ENCODE measurements at regions not wholly inside any gene's neighbourhood (a gene's known extent, or its start where the extent isn't known, plus 50 kb on each side); places are given as distances from the start of the nearest gene placed in this dataset.
"Not testable (repeated sequence)": the region's sequence is repeated elsewhere in the genome, so short reads cannot be mapped to it uniquely, and the experiment has no call there.

GRCh38 chr4:103499094-103499493 lies 220.7 kb downstream of the TACR3 start:
- no CpG with 5 or more reads among the region's 2 CpGs for WGBS (ENCODE audit: insufficient coverage)
- no peaks in the 10 kb centered on the region for H3K36me3 ChIP-seq (ENCODE audit: control insufficient read depth, insufficient read depth, low read length)
- no peaks in the 10 kb centered on the region for H3K4me1 ChIP-seq (ENCODE audit: control insufficient read depth, insufficient read depth, low read length)
- H3K9me3 ChIP-seq (ENCODE audit: control insufficient read depth, insufficient read depth, low read length), result no peaks in the 10 kb centered on the region
- H3K27me3 ChIP-seq (ENCODE audit: control insufficient read depth, insufficient read depth, low read length), result no peaks in the 10 kb centered on the region
- H3K27ac ChIP-seq (ENCODE audit: low read depth, low read length), result no peak overlapping the region
- H3K4me3 ChIP-seq (ENCODE audit: low read depth, low read length), result no peak overlapping the region
- no peak for DNase-seq (ENCODE audit: low read depth in 4 of 6, low spot score in 6 of 6)

DNA sequence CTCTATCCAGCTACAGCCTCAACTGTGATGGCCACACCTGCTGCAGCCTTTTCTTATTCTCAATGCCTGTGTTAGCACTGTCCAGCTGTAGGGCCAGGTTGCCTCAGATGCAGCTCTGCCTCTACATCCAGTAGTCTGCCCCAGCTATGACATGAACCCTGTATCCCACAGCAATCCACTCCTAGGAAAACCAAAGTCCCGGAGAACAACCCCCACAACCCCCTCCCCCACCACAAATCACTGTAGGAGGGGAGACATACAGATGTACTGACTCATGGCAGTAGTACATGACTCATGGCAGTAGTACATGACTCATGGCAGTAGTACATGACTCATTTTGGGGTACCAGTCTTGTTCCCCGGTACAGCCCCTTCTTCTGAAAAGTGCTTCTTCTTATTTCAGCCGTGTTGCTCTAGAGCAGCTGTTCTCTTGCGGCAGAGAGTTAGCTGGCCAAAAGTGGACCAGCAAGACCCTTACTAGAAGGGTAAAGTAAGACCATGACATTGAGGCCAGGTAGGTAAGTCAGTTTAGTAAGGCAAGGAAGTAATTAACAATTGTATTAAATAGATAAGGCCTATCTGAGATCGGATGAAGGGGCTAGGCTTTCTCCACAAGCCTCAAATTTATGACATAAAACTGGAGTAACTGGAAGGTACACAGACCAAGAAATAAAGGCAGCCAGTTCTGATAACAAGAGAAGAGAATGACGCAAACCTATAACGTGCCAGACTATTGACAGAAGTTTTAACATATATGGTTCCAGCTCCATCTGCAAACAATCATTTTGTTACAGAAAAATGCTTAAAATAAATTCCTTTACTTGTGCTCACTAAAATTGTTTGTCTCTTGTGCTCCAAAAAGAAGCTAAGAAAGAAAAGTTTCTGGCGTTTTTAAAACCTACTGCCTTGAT lies 221.4 kb downstream of the TACR3 start:
- WGBS (ENCODE audit: insufficient coverage), result 95% methylated on average over 3 of the region's 8 CpGs
- Histone ChIP-seq H3K27ac (ENCODE audit: low read depth, low read length) (no peak overlapping the region), H3K4me1 (ENCODE audit: control insufficient read depth, insufficient read depth, low read length) (no peaks in the 10 kb centered on the region), H3K4me3 (ENCODE audit: low read depth, low read length) (no peak overlapping the region), H3K9me3 (ENCODE audit: control insufficient read depth, insufficient read depth, low read length) (no peaks in the 10 kb centered on the region), H3K27me3 (ENCODE audit: control insufficient read depth, insufficient read depth, low read length) (no peaks in the 10 kb centered on the region), H3K36me3 (ENCODE audit: control insufficient read depth, insufficient read depth, low read length) (no peaks in the 10 kb centered on the region)
- no peak for DNase-seq (ENCODE audit: low read depth in 4 of 6, low spot score in 6 of 6)

GRCh38 chr4:103497692-103498091 lies 222.1 kb downstream of the TACR3 start:
- H3K27ac ChIP-seq (ENCODE audit: low read depth, low read length), result no peak overlapping the region
- no peaks in the 10 kb centered on the region for H3K9me3 ChIP-seq (ENCODE audit: control insufficient read depth, insufficient read depth, low read length)
- H3K4me3 ChIP-seq (ENCODE audit: low read depth, low read length), result no peak overlapping the region
- no peaks in the 10 kb centered on the region for H3K4me1 ChIP-seq (ENCODE audit: control insufficient read depth, insufficient read depth, low read length)
- DNase-seq (ENCODE audit: low read depth in 4 of 6, low spot score in 6 of 6), result no peak
- WGBS (ENCODE audit: insufficient coverage), result no CpG with 5 or more reads among the region's 1 CpG
- H3K36me3 ChIP-seq (ENCODE audit: control insufficient read depth, insufficient read depth, low read length), result no peaks in the 10 kb centered on the region
- H3K27me3 ChIP-seq (ENCODE audit: control insufficient read depth, insufficient read depth, low read length), result no peaks in the 10 kb centered on the region

GRCh38 chr4:103496800-103497199 lies 223.0 kb downstream of the TACR3 start:
- Histone ChIP-seq H3K4me3 (ENCODE audit: low read depth, low read length) (no peak overlapping the region), H3K4me1 (ENCODE audit: control insufficient read depth, insufficient read depth, low read length) (no peaks in the 10 kb centered on the region), H3K9me3 (ENCODE audit: control insufficient read depth, insufficient read depth, low read length) (no peaks in the 10 kb centered on the region), H3K36me3 (ENCODE audit: control insufficient read depth, insufficient read depth, low read length) (no peaks in the 10 kb centered on the region), H3K27ac (ENCODE audit: low read depth, low read length) (no peak overlapping the region), H3K27me3 (ENCODE audit: control insufficient read depth, insufficient read depth, low read length) (no peaks in the 10 kb centered on the region)
- no peak for DNase-seq (ENCODE audit: low read depth in 4 of 6, low spot score in 6 of 6)
- 95% methylated on average over 5 of the region's 5 CpGs for WGBS (ENCODE audit: insufficient coverage)

GRCh38 chr4:103493450-103494159 lies 226.2 kb downstream of the TACR3 start:
- no peak overlapping the region for H3K27ac ChIP-seq (ENCODE audit: low read depth, low read length)
- DNase-seq (ENCODE audit: low read depth in 4 of 6, low spot score in 6 of 6), result no peak
- no peaks in the 10 kb centered on the region for H3K27me3 ChIP-seq (ENCODE audit: control insufficient read depth, insufficient read depth, low read length)
- no peak overlapping the region for H3K4me3 ChIP-seq (ENCODE audit: low read depth, low read length)
- H3K9me3 ChIP-seq (ENCODE audit: control insufficient read depth, insufficient read depth, low read length), result no peaks in the 10 kb centered on the region
- no peaks in the 10 kb centered on the region for H3K4me1 ChIP-seq (ENCODE audit: control insufficient read depth, insufficient read depth, low read length)
- no peaks in the 10 kb centered on the region for H3K36me3 ChIP-seq (ENCODE audit: control insufficient read depth, insufficient read depth, low read length)
- WGBS (ENCODE audit: insufficient coverage), result 84% methylated on average over 4 of the region's 4 CpGs

- not testable (repeated sequence) for H3K27me3 ChIP-seq (ENCODE audit: control insufficient read depth, insufficient read depth, low read length); H3K9me3 ChIP-seq (ENCODE audit: control insufficient read depth, insufficient read depth, low read length); H3K4me3 ChIP-seq (ENCODE audit: low read depth, low read length); DNase-seq (ENCODE audit: low read depth in 4 of 6, low spot score in 6 of 6); H3K4me1 ChIP-seq (ENCODE audit: control insufficient read depth, insufficient read depth, low read length); H3K36me3 ChIP-seq (ENCODE audit: control insufficient read depth, insufficient read depth, low read length); H3K27ac ChIP-seq (ENCODE audit: low read depth, low read length)
- WGBS (ENCODE audit: insufficient coverage), result 79% methylated on average over 4 of the region's 4 CpGs
Observed at GRCh38 chr4:103485296-103485695, 234.5 kb downstream of the TACR3 start.

DNA sequence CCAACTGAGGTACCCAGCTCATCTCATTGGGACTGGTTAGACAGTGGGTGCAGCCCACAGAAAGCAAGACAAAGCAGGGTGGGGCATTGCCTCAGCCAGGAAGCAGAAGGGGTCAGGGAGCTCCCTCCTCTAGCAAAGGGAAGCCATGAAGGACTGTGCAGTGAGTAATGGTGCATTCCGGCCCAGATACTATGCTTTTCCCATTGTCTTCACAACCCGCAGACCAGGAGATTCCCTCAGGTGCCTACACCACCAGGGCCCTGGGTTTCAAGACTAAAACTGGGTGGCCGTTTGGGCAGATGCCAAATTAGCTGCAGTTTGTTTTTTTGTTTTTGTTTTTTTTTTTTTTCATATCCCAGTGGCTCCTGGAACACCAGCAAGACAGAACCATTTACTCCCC lies 235.3 kb downstream of the TACR3 start:
- Histone ChIP-seq H3K36me3 (ENCODE audit: control insufficient read depth, insufficient read depth, low read length) (no peaks in the 10 kb centered on the region), H3K27ac (ENCODE audit: low read depth, low read length) (no peak overlapping the region), H3K27me3 (ENCODE audit: control insufficient read depth, insufficient read depth, low read length) (no peaks in the 10 kb centered on the region), H3K9me3 (ENCODE audit: control insufficient read depth, insufficient read depth, low read length) (no peaks in the 10 kb centered on the region), H3K4me3 (ENCODE audit: low read depth, low read length) (no peak overlapping the region), H3K4me1 (ENCODE audit: control insufficient read depth, insufficient read depth, low read length) (no peaks in the 10 kb centered on the region)
- DNase-seq (ENCODE audit: low read depth in 4 of 6, low spot score in 6 of 6), result no peak
- 100% methylated on average over 2 of the region's 3 CpGs for WGBS (ENCODE audit: insufficient coverage)

DNA sequence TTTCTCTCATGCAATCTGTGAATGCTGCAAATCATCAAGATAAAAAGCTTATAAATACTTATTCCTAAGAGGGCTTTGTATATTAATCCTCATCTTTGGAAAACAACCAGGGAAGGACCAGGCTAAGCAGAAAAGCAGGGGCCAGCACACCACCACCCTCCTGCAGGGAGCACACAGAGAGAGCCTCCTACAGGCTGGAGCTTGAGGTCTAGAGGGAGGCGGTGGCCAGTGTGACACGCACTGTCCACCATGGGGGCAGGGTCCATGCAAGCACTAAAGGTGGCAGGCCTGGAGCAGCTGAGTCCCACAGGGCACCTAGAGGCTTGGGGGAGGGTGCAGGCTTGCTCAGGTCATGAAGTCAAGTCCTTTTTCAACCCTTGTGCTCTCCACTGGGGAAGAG lies 236.9 kb downstream of the TACR3 start:
- no peaks in the 10 kb centered on the region for H3K9me3 ChIP-seq (ENCODE audit: control insufficient read depth, insufficient read depth, low read length)
- no peaks in the 10 kb centered on the region for H3K27me3 ChIP-seq (ENCODE audit: control insufficient read depth, insufficient read depth, low read length)
- no peak overlapping the region for H3K4me3 ChIP-seq (ENCODE audit: low read depth, low read length)
- H3K4me1 ChIP-seq (ENCODE audit: control insufficient read depth, insufficient read depth, low read length), result no peaks in the 10 kb centered on the region
- WGBS (ENCODE audit: insufficient coverage), result 85% methylated on average over 2 of the region's 2 CpGs
- no peaks in the 10 kb centered on the region for H3K36me3 ChIP-seq (ENCODE audit: control insufficient read depth, insufficient read depth, low read length)
- DNase-seq (ENCODE audit: low read depth in 4 of 6, low spot score in 6 of 6), result no peak
- no peak overlapping the region for H3K27ac ChIP-seq (ENCODE audit: low read depth, low read length)

DNA sequence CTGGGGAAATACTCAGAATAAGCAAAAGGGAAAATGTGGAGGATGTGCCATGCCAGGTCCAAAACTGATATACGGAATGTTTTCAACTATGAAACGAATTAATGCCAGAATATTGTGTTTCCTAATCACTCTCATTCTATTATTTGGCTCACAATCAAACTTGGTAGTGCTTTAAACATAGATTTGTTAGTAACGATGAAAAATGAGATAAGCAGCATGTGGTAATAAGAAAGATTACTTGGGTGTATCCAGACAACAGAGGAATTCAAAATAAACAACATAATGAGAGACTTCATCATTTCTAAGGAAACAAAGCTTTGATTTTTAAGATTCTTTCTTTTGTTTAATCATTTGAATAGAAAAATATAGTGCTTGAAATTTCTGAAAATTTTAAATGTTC lies 237.3 kb downstream of the TACR3 start:
- no peaks in the 10 kb centered on the region for H3K27me3 ChIP-seq (ENCODE audit: control insufficient read depth, insufficient read depth, low read length)
- H3K36me3 ChIP-seq (ENCODE audit: control insufficient read depth, insufficient read depth, low read length), result no peaks in the 10 kb centered on the region
- WGBS (ENCODE audit: insufficient coverage), result no CpG with 5 or more reads among the region's 3 CpGs
- no peak overlapping the region for H3K27ac ChIP-seq (ENCODE audit: low read depth, low read length)
- no peak for DNase-seq (ENCODE audit: low read depth in 4 of 6, low spot score in 6 of 6)
- no peaks in the 10 kb centered on the region for H3K4me1 ChIP-seq (ENCODE audit: control insufficient read depth, insufficient read depth, low read length)
- H3K4me3 ChIP-seq (ENCODE audit: low read depth, low read length), result no peak overlapping the region
- no peaks in the 10 kb centered on the region for H3K9me3 ChIP-seq (ENCODE audit: control insufficient read depth, insufficient read depth, low read length)

GRCh38 chr4:103478734-103479133 lies 241.1 kb downstream of the TACR3 start:
- no peaks in the 10 kb centered on the region for H3K4me1 ChIP-seq (ENCODE audit: control insufficient read depth, insufficient read depth, low read length)
- H3K27ac ChIP-seq (ENCODE audit: low read depth, low read length), result no peak overlapping the region
- DNase-seq (ENCODE audit: low read depth in 4 of 6, low spot score in 6 of 6), result no peak
- WGBS (ENCODE audit: insufficient coverage), result no CpG with 5 or more reads among the region's 1 CpG
- no peak overlapping the region for H3K4me3 ChIP-seq (ENCODE audit: low read depth, low read length)
- H3K9me3 ChIP-seq (ENCODE audit: control insufficient read depth, insufficient read depth, low read length), result no peaks in the 10 kb centered on the region
- no peaks in the 10 kb centered on the region for H3K27me3 ChIP-seq (ENCODE audit: control insufficient read depth, insufficient read depth, low read length)
- H3K36me3 ChIP-seq (ENCODE audit: control insufficient read depth, insufficient read depth, low read length), result no peaks in the 10 kb centered on the region
